Epithelial cell of esophagus (primary cell): ENCODE measurements at regions not wholly inside any gene's neighbourhood (a gene's known extent, or its start where the extent isn't known, plus 50 kb on each side); places are given as distances from the start of the nearest gene placed in this dataset.
A peak's percentile ranks its signal among the peaks of the same experiment; 100 is the strongest.

Experiments used
- DNase-seq: peaks from one replicate; pipeline ENCODE4 v3.0.0; 2010; ENCODE audit warnings: low read depth
- H3K4me3 ChIP-seq: 2 replicates; pipeline ENCODE4 v1.5.1; 2011; ENCODE audit warnings: mild to moderate bottlenecking, low read length, control low read depth
- CTCF ChIP-seq: IDR thresholded peaks from 2 replicates; pipeline ENCODE4 v1.5.1; 2011; ENCODE audit warnings: low read depth, mild to moderate bottlenecking, low read length, control low read depth, inconsistent platforms; ENCODE audit not compliant: insufficient read depth; ENCODE audit errors: missing control alignments

- TF ChIP-seq CTCF: no peak
- no peak overlapping the region for H3K4me3 ChIP-seq
- no peak for DNase-seq
Measured at GRCh38 chr6:144978208-144978607, 693.1 kb downstream of the UTRN start.

- DNase-seq: no peak
- TF ChIP-seq CTCF: no peak
- H3K4me3 ChIP-seq: no peak overlapping the region
Measured at GRCh38 chr6:144986271-144986670, 701.1 kb downstream of the UTRN start.

- H3K4me3 ChIP-seq: no peak overlapping the region
- TF ChIP-seq CTCF: no peak
- DNase-seq: peak; percentile 67
Measured at GRCh38 chr6:144989319-144990107, 704.4 kb downstream of the UTRN start.

- no peak for DNase-seq
- no peak overlapping the region for H3K4me3 ChIP-seq
- no peak for TF ChIP-seq CTCF
Measured at GRCh38 chr6:144990784-144991183, 705.6 kb downstream of the UTRN start.

GRCh38 chr6:144993870-144994269 lies 708.7 kb downstream of the UTRN start:
- no peak for TF ChIP-seq CTCF
- no peak overlapping the region for H3K4me3 ChIP-seq
- peak; percentile 29 for DNase-seq

GRCh38 chr6:144997996-144998395 lies 712.9 kb downstream of the UTRN start:
- no peak overlapping the region for H3K4me3 ChIP-seq
- no peak for TF ChIP-seq CTCF
- no peak for DNase-seq

GRCh38 chr6:144999127-144999526 lies 714.0 kb downstream of the UTRN start:
- no peak overlapping the region for H3K4me3 ChIP-seq
- TF ChIP-seq CTCF: no peak
- peak; percentile 33 for DNase-seq
